WTC11 (cell line): ENCODE measurements at regions not wholly inside any gene's neighbourhood (a gene's known extent, or its start where the extent isn't known, plus 50 kb on each side); places are given as distances from the start of the nearest gene placed in this dataset.

Source experiments
- ATAC-seq: fragments of 200-7000 bp; cut with Tn5 transposase; 2 replicates; pipeline ENCODE4 v1.10.0; 2021; ENCODE audit warnings: mild to moderate bottlenecking, moderate library complexity
- CTCF ChIA-PET: fragments of 300-600 bp; sonication (Branson Sonifier 250); formaldehyde crosslinking; loops from one replicate; lab custom pipeline; 2021; ENCODE audit warnings: antibody characterized with exemption; lab: Charles Lee
- POLR2A ChIA-PET: fragments of 350-600 bp; sonication (Branson Sonifier 250); formaldehyde crosslinking; loops from one replicate; lab custom pipeline; 2021; ENCODE audit warnings: antibody characterized with exemption; lab: Charles Lee
- DNase-seq: peaks from one replicate; pipeline ENCODE4 v3.0.0; 2021; ENCODE audit warnings: low spot score
- H3K27ac Mint-ChIP-seq: 2 replicates; pipeline ENCODE4 v1.8.0; 2021; ENCODE audit warnings: mixed read lengths
- H3K27me3 Mint-ChIP-seq: 2 replicates; pipeline ENCODE4 v1.8.0; 2021; ENCODE audit warnings: low read depth, mild to moderate bottlenecking, moderate library complexity, mixed read lengths
- H3K36me3 Mint-ChIP-seq: 2 replicates; pipeline ENCODE4 v1.8.0; 2021; ENCODE audit warnings: mixed read lengths
- H3K4me1 Mint-ChIP-seq: 2 replicates; pipeline ENCODE4 v1.8.0; 2022; ENCODE audit warnings: mixed read lengths
- H3K4me3 Mint-ChIP-seq: 2 replicates; pipeline ENCODE4 v1.8.0; 2021; ENCODE audit warnings: mild to moderate bottlenecking, moderate library complexity, mixed read lengths
- H3K9me3 Mint-ChIP-seq: 2 replicates; pipeline ENCODE4 v1.8.0; 2021; ENCODE audit warnings: mixed read lengths
- ESRRA ChIP-seq: sonication (generic); formaldehyde crosslinking; IDR thresholded peaks from 2 replicates; pipeline ENCODE4 v1.8.1; 2022; ENCODE audit warnings: mild to moderate bottlenecking, missing genetic modification reagents, borderline replicate concordance
- GRHL2 ChIP-seq: fragments of 250-450 bp; sonication (Bioruptor Pico); IDR thresholded peaks from 2 replicates; pipeline ENCODE4 v1.8.0; 2022; ENCODE audit warnings: mild to moderate bottlenecking, moderate library complexity; ENCODE audit not compliant: insufficient replicate concordance, severe bottlenecking
- GTF2I ChIP-seq: fragments of 250-450 bp; sonication (Bioruptor Pico); conservative IDR thresholded peaks from 2 replicates; pipeline ENCODE4 v1.4.0; 2021; ENCODE audit warnings: mild to moderate bottlenecking
- MXD4 ChIP-seq: fragments of 250-450 bp; sonication (Bioruptor Pico); IDR thresholded peaks from 2 replicates; pipeline ENCODE4 v1.8.0; 2021; ENCODE audit warnings: mild to moderate bottlenecking, moderate library complexity, borderline replicate concordance
- NFYB ChIP-seq: sonication (generic); formaldehyde crosslinking; conservative IDR thresholded peaks from 2 replicates; pipeline ENCODE4 v1.8.0; 2022; ENCODE audit warnings: low read depth, missing genetic modification reagents
- RORB ChIP-seq: fragments of 250-450 bp; sonication (Bioruptor Pico); IDR thresholded peaks from 2 replicates; pipeline ENCODE4 v1.9.0; 2021; ENCODE audit warnings: mild to moderate bottlenecking
- USF1 ChIP-seq: sonication (generic); formaldehyde crosslinking; IDR thresholded peaks from 2 replicates; pipeline ENCODE4 v1.8.0; 2022; ENCODE audit warnings: mild to moderate bottlenecking, missing genetic modification reagents
- ZNF416 ChIP-seq: fragments of 250-450 bp; sonication (Bioruptor Pico); IDR thresholded peaks from 2 replicates; pipeline ENCODE4 v1.9.0; 2021; ENCODE audit warnings: mild to moderate bottlenecking, inconsistent platforms
- ZNF671 ChIP-seq: fragments of 250-450 bp; sonication (Bioruptor Pico); IDR thresholded peaks from 2 replicates; pipeline ENCODE4 v1.8.0; 2021; ENCODE audit warnings: mild to moderate bottlenecking
- TF ChIP-seq, protein P1 (sequence below): sonication (generic); formaldehyde crosslinking; IDR thresholded peaks from 2 replicates; pipeline ENCODE4 v1.8.0; 2023; ENCODE audit warnings: missing genetic modification reagents
- TF ChIP-seq, protein P2 (sequence below): fragments of 250-450 bp; sonication (Bioruptor Pico); IDR thresholded peaks from 2 replicates; pipeline ENCODE4 v1.9.0; 2021; ENCODE audit warnings: mild to moderate bottlenecking, borderline replicate concordance
- TF ChIP-seq, protein P3 (sequence below): sonication (generic); formaldehyde crosslinking; IDR thresholded peaks from 2 replicates; pipeline ENCODE4 v1.8.1; 2022; ENCODE audit warnings: low read depth, mild to moderate bottlenecking, moderate library complexity, missing genetic modification reagents, borderline replicate concordance
- TF ChIP-seq, protein P4 (sequence below): sonication (generic); formaldehyde crosslinking; conservative IDR thresholded peaks from 2 replicates; pipeline ENCODE4 v1.8.1; 2023; ENCODE audit warnings: mild to moderate bottlenecking, low read depth, missing genetic modification reagents, moderate library complexity
- TF ChIP-seq, protein P5 (sequence below): fragments of 200-600 bp; IDR thresholded peaks from 2 replicates; pipeline ENCODE4 v1.8.0; 2022; ENCODE audit warnings: antibody characterized with exemption

GRCh38 chr2:42977270-42978174 lies 185.1 kb upstream of the HAAO start:
- Mint-ChIP-seq H3K4me3 (no peak overlapping the region), H3K27me3 (no peaks in the 10 kb centered on the region; the same call in 1 of the 2 replicates)
- DNase-seq = no peak
- TF ChIP-seq, protein P1, sequence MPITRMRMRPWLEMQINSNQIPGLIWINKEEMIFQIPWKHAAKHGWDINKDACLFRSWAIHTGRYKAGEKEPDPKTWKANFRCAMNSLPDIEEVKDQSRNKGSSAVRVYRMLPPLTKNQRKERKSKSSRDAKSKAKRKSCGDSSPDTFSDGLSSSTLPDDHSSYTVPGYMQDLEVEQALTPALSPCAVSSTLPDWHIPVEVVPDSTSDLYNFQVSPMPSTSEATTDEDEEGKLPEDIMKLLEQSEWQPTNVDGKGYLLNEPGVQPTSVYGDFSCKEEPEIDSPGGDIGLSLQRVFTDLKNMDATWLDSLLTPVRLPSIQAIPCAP (CRISPR knock-in tag) = no peak
- TF ChIP-seq GTF2I (CRISPR knock-in tag) (no peak), GRHL2 (no peak), RORB (CRISPR knock-in tag) (no peak), ZNF416 (CRISPR knock-in tag) (no peak), NFYB (no peak)
- TF ChIP-seq, protein P2, sequence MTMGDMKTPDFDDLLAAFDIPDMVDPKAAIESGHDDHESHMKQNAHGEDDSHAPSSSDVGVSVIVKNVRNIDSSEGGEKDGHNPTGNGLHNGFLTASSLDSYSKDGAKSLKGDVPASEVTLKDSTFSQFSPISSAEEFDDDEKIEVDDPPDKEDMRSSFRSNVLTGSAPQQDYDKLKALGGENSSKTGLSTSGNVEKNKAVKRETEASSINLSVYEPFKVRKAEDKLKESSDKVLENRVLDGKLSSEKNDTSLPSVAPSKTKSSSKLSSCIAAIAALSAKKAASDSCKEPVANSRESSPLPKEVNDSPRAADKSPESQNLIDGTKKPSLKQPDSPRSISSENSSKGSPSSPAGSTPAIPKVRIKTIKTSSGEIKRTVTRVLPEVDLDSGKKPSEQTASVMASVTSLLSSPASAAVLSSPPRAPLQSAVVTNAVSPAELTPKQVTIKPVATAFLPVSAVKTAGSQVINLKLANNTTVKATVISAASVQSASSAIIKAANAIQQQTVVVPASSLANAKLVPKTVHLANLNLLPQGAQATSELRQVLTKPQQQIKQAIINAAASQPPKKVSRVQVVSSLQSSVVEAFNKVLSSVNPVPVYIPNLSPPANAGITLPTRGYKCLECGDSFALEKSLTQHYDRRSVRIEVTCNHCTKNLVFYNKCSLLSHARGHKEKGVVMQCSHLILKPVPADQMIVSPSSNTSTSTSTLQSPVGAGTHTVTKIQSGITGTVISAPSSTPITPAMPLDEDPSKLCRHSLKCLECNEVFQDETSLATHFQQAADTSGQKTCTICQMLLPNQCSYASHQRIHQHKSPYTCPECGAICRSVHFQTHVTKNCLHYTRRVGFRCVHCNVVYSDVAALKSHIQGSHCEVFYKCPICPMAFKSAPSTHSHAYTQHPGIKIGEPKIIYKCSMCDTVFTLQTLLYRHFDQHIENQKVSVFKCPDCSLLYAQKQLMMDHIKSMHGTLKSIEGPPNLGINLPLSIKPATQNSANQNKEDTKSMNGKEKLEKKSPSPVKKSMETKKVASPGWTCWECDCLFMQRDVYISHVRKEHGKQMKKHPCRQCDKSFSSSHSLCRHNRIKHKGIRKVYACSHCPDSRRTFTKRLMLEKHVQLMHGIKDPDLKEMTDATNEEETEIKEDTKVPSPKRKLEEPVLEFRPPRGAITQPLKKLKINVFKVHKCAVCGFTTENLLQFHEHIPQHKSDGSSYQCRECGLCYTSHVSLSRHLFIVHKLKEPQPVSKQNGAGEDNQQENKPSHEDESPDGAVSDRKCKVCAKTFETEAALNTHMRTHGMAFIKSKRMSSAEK (CRISPR knock-in tag) = no peak
- TF ChIP-seq, protein P3, sequence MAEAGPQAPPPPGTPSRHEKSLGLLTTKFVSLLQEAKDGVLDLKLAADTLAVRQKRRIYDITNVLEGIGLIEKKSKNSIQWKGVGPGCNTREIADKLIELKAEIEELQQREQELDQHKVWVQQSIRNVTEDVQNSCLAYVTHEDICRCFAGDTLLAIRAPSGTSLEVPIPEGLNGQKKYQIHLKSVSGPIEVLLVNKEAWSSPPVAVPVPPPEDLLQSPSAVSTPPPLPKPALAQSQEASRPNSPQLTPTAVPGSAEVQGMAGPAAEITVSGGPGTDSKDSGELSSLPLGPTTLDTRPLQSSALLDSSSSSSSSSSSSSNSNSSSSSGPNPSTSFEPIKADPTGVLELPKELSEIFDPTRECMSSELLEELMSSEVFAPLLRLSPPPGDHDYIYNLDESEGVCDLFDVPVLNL (CRISPR knock-in tag) = no peak
- TF ChIP-seq, protein P4, sequence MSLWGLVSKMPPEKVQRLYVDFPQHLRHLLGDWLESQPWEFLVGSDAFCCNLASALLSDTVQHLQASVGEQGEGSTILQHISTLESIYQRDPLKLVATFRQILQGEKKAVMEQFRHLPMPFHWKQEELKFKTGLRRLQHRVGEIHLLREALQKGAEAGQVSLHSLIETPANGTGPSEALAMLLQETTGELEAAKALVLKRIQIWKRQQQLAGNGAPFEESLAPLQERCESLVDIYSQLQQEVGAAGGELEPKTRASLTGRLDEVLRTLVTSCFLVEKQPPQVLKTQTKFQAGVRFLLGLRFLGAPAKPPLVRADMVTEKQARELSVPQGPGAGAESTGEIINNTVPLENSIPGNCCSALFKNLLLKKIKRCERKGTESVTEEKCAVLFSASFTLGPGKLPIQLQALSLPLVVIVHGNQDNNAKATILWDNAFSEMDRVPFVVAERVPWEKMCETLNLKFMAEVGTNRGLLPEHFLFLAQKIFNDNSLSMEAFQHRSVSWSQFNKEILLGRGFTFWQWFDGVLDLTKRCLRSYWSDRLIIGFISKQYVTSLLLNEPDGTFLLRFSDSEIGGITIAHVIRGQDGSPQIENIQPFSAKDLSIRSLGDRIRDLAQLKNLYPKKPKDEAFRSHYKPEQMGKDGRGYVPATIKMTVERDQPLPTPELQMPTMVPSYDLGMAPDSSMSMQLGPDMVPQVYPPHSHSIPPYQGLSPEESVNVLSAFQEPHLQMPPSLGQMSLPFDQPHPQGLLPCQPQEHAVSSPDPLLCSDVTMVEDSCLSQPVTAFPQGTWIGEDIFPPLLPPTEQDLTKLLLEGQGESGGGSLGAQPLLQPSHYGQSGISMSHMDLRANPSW (CRISPR knock-in tag) = no peak
- TF ChIP-seq, protein P5, sequence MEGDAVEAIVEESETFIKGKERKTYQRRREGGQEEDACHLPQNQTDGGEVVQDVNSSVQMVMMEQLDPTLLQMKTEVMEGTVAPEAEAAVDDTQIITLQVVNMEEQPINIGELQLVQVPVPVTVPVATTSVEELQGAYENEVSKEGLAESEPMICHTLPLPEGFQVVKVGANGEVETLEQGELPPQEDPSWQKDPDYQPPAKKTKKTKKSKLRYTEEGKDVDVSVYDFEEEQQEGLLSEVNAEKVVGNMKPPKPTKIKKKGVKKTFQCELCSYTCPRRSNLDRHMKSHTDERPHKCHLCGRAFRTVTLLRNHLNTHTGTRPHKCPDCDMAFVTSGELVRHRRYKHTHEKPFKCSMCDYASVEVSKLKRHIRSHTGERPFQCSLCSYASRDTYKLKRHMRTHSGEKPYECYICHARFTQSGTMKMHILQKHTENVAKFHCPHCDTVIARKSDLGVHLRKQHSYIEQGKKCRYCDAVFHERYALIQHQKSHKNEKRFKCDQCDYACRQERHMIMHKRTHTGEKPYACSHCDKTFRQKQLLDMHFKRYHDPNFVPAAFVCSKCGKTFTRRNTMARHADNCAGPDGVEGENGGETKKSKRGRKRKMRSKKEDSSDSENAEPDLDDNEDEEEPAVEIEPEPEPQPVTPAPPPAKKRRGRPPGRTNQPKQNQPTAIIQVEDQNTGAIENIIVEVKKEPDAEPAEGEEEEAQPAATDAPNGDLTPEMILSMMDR = no peak
- TF ChIP-seq, all 79 proteins: peak for 0
- no peak for ATAC-seq
- peaks cover 3% of the 10 kb centered on the region for H3K9me3 Mint-ChIP-seq
- ChIA-PET CTCF (interaction anchor here (0.8 to 1.0 kb wide), 2 partner anchors 44 to 149 kb away, joined by 3 to 4 read pairs; no protein-coding TSS in a partner anchor), POLR2A (interaction anchor here (0.8 kb wide), 1 partner anchor 28 kb away, joined by 3 read pairs; no protein-coding TSS in a partner anchor)
- peaks cover 9% of the 10 kb centered on the region for H3K4me1 Mint-ChIP-seq
- H3K36me3 Mint-ChIP-seq = no peaks in the 10 kb centered on the region
- no peak overlapping the region for H3K27ac Mint-ChIP-seq

DNA sequence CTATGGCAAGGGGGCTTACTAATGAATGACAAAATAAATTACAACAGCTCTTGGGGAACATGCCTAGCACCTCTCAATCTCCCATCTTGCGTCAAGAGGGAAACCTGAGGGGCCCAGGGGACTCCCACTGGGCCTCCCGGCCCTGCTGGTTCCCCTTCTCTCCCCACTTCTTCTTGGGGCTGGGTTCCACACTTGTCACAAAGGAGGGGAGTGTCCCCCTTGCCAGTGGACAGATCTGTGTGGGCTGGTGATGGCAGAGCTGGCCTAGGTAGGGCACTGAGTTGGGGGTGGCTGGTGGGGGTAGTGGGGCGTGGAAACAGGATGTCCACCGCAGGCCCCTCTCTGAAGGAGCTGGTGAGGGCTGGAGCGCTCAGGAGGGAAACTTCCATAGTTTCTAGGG lies 184.0 kb upstream of the HAAO start:
- H3K36me3 Mint-ChIP-seq = no peaks in the 10 kb centered on the region
- H3K9me3 Mint-ChIP-seq = peaks cover 8% of the 10 kb centered on the region
- no peak overlapping the region for H3K4me3 Mint-ChIP-seq
- DNase-seq = no peak
- ATAC-seq = no peak
- peaks cover 11% of the 10 kb centered on the region for H3K4me1 Mint-ChIP-seq
- CTCF ChIA-PET = interaction anchor here (0.6 to 3.9 kb wide), 4 partner anchors 23 to 282 kb away, joined by 3 to 31 read pairs (median 4); no protein-coding TSS in a partner anchor
- no peak overlapping the region for H3K27ac Mint-ChIP-seq
- no peaks in the 10 kb centered on the region; the same call in 1 of the 2 replicates for H3K27me3 Mint-ChIP-seq
- TF ChIP-seq NFYB (no peak), ESRRA (no peak), ZNF671 (no peak), USF1 (CRISPR knock-in tag) (no peak), MXD4 (CRISPR knock-in tag) (no peak)
- TF ChIP-seq, all 79 proteins: peak for 0
- POLR2A ChIA-PET = no interaction called here
